ENCODE measurements at regions not wholly inside any gene's neighbourhood (a gene's known extent, or its start where the extent isn't known, plus 50 kb on each side); places are given as distances from the start of the nearest gene placed in this dataset.
"Not testable (repeated sequence)": the region's sequence is repeated elsewhere in the genome, so short reads cannot be mapped to it uniquely, and the experiment has no call there.

DNA sequence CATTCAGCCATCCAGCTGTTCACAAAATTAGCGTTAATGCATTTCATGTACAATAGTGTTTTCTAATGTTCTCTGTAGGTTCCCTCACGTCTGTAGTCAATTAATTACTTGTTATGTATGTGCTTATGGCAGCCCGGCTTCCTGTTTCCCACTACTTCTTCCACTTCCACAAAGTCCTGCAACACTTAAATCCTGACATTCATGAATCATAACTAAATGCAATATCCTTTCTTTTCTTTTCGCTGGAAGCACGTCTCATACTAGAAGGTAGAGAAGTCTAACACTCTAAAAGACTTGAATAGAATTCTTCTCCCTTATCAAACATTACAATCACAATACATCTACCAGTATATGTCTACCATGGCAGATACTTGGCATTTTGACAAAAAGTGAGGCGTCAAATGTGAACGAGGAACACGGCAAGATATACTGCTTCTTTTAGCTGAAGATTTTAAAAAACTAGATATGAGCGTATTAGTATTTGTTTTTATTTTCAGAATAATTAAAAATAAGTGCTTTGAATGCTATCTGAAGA, 239.0 kb upstream of the DIAPH2 start:
- no peak overlapping the region for H3K4me3 Mint-ChIP-seq
- H3K36me3 Mint-ChIP-seq (ENCODE audit: insufficient read depth): no peaks in the 10 kb centered on the region

DNA sequence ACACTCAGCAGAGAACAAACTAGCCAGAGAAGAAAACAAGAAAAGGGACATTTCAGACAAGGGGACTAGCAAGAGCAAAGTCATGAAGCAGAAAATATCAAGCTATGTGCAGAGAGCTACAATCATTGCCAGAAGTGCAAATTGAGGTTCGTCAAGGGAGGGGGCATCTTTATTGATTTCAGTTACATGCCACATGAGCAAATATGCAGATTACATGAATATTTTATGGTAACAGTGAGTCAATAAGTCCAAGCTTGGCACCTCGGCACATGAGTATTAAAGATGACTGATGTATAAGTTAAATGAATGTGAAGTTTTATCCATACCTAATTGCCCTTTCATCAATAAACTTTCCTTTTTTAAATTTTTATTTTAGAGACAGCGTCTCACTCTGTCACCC, 238.1 kb upstream of the DIAPH2 start:
- Mint-ChIP-seq H3K36me3 (ENCODE audit: insufficient read depth) (no peaks in the 10 kb centered on the region), H3K9me3 (no peaks in the 10 kb centered on the region), H3K4me3 (no peak overlapping the region), H3K27me3 (ENCODE audit: low read depth) (no peaks in the 10 kb centered on the region), H3K4me1 (ENCODE audit: low read depth) (no peaks in the 10 kb centered on the region)
- no peak for ATAC-seq
- no peak for DNase-seq

More for the DNA sequence above, 239.0 kb upstream of the DIAPH2 start:
- DNase-seq (no peak), ATAC-seq (no peak)
- Mint-ChIP-seq H3K27me3 (ENCODE audit: low read depth) (no peaks in the 10 kb centered on the region), H3K9me3 (no peaks in the 10 kb centered on the region), H3K4me1 (ENCODE audit: low read depth) (no peaks in the 10 kb centered on the region)

DNA sequence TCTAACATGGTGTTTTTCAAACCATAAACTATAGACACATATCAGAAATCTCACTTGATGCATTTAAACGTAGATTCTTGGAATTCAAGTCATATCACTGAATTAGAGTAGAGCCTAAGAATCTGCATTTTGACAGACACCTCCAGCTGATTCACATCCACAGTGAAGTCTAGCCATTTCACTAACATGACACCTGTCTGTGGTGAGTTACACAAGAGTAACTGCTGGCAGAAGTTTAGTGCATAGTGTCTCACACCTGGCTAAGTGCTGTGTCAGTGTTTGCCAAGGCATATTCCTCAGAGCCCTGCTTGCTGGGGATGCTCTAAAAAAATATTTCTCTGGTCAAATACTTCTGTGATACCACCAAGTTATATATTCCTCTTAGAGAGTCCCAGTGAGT, 237.5 kb upstream of the DIAPH2 start:
- ATAC-seq (no peak), DNase-seq (no peak)
- Mint-ChIP-seq H3K9me3 (no peaks in the 10 kb centered on the region), H3K27me3 (ENCODE audit: low read depth) (no peaks in the 10 kb centered on the region), H3K36me3 (ENCODE audit: insufficient read depth) (no peaks in the 10 kb centered on the region), H3K4me3 (no peak overlapping the region), H3K4me1 (ENCODE audit: low read depth) (no peaks in the 10 kb centered on the region)

DNA sequence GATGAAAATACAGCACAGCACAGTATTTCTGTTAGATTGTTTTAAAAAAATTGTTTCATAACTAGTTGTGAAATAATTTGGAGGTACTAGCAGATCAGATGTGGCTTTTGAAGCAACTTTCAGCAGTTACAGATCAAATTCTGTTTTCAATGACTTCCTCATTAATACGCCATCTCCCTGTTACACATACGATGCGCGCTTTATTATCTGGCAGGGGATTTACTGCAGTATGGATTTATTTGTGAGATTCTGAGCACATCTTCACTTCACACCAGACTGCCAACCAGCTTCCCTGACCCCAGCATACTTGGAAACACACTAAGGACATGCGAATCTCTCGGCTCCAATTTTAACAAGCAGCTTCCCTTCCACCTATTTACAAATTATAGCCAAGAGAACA, 235.5 kb upstream of the DIAPH2 start:
- no peaks in the 10 kb centered on the region for H3K27me3 Mint-ChIP-seq (ENCODE audit: low read depth)
- ATAC-seq: no peak
- H3K4me1 Mint-ChIP-seq (ENCODE audit: low read depth): no peaks in the 10 kb centered on the region
- no peak for DNase-seq
- H3K9me3 Mint-ChIP-seq: no peaks in the 10 kb centered on the region
- no peaks in the 10 kb centered on the region for H3K36me3 Mint-ChIP-seq (ENCODE audit: insufficient read depth)
- H3K4me3 Mint-ChIP-seq: no peak overlapping the region

DNA sequence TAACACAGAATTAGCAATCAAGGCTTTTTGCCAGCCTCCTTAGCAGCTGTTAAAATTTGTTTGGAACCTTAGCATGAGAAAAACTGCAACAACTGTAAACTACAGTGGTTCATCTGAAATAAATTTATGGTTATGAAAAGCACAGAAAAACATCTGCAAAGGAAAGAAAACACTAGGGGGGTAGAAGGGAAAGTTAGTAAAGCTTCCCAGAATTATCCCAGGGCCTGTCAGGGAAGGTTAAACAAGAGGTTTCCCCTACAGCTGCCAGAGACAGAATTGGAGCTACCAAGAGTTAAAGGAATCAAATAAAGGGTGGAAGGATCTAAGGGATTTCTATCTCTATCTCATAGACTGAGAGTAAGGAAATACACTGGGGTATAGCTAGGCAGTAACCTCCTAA, 234.7 kb upstream of the DIAPH2 start:
- Mint-ChIP-seq H3K4me1 (ENCODE audit: low read depth) (no peaks in the 10 kb centered on the region), H3K9me3 (no peaks in the 10 kb centered on the region), H3K4me3 (no peak overlapping the region), H3K36me3 (ENCODE audit: insufficient read depth) (no peaks in the 10 kb centered on the region), H3K27me3 (ENCODE audit: low read depth) (no peaks in the 10 kb centered on the region)
- DNase-seq (no peak), ATAC-seq (no peak)

DNA sequence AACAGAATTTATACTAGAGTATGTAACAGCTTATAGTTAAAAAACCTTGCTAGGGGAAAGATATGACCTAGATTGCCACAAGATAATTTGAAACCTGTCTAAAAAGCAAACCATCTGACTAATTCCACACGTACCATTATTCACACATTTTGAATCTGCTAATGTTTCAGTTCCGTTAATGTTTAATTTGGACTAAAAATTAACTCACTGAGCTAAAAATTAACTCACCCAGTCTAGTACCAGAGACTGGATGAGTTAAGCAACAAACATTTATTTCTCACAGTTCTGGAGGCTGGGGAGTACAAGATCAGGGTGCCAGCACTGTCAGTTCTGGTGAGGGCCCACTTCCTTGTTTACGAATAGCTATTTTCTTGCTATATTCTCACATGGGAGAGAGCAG, 231.5 kb upstream of the DIAPH2 start:
- Mint-ChIP-seq H3K4me3 (no peak overlapping the region), H3K9me3 (no peaks in the 10 kb centered on the region), H3K36me3 (ENCODE audit: insufficient read depth) (no peaks in the 10 kb centered on the region), H3K27me3 (ENCODE audit: low read depth) (no peaks in the 10 kb centered on the region), H3K4me1 (ENCODE audit: low read depth) (no peaks in the 10 kb centered on the region)
- ATAC-seq: no peak
- no peak for DNase-seq

DNA sequence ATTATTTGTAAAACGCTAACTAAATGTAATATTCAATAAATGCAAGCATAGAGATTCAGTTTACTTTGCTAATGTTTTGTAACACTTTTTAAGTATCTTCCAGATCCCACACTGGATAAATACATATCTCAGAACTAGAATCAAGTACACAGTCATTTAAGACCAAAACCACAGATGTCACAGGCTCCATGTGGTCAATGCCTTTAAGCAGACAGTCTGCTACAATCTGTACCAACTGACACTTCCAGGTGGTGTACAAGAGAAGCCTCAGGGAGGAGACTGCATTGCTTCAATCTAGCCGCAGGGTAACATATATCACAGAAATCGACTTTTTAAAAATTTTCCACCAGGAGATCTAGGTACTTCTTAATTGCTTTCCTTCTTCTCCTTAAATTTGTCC, 229.6 kb upstream of the DIAPH2 start:
- no peaks in the 10 kb centered on the region for H3K4me1 Mint-ChIP-seq (ENCODE audit: low read depth)
- DNase-seq: no peak
- H3K9me3 Mint-ChIP-seq: no peaks in the 10 kb centered on the region
- no peak overlapping the region for H3K4me3 Mint-ChIP-seq
- H3K27me3 Mint-ChIP-seq (ENCODE audit: low read depth): no peaks in the 10 kb centered on the region
- no peak for ATAC-seq
- H3K36me3 Mint-ChIP-seq (ENCODE audit: insufficient read depth): no peaks in the 10 kb centered on the region

DNA sequence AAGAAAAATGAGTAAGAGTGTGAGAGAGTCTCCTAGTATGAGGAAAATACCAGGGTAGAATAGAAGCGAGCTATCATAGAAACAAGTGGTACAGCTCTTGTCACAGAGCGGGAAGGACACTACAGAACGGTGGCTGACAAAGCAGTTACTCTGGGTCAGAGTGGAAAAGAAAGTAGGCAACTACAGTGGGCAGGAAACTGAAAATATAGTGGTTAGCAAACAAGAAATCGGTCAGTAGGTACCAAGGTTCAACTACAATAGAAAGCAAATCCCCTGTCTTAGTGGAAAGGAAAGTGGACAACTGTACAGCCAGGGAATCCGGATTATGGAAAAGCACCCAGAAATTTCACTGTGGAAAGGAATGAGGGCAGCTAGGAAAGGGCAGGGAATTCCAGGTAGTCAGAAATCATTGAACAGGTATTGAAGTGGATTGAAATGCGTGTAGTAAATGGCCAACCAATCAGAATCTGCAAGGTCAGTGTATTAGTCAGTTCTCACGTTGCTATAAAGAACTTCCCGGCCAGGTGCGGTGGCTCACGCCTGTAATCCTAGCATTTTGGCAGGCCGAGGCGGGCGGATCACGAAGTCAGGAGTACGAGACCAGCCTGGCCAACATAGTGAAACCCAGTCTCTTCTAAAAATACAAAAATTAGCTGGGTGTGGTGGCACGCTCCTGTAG, 219.6 kb upstream of the DIAPH2 start:
- ATAC-seq (no peak), DNase-seq (no peak)
- peaks cover 6% of the 10 kb centered on the region for H3K27me3 Mint-ChIP-seq (ENCODE audit: low read depth)
- no peaks in the 10 kb centered on the region for H3K36me3 Mint-ChIP-seq (ENCODE audit: insufficient read depth)
- H3K9me3 Mint-ChIP-seq: no peaks in the 10 kb centered on the region
- no peaks in the 10 kb centered on the region for H3K4me1 Mint-ChIP-seq (ENCODE audit: low read depth)
- H3K4me3 Mint-ChIP-seq: no peak overlapping the region

DNA sequence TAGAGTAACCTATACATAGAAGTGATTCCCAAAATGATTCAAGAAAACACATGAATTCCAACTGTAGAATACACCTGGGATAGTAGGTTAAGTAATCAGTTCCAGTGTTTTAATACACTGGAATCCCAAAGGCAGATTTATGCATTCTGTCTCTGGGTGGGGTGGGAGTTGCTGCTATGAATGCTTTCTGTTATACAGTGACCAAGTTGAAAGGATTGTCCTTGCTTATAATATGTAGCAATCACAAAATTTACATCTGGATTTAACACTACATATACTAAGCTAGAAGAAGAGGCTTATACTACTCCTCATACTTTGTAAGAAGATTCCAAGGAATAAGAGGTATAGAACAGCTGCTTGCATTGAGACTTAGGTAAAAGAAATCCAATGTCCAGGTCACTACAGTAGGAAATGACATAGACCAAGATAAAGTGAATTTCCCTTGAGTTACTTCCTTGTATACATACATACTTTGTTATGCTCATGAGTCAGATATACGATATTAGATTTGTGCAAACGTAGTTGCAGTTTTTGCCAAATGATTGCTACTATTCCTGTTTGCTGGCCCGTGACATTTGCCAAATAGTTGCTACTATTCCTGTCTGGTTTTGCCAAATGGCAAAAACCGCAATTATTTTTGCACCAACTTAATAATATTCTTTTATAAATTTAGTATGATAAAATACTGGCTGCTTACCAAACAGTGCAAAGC, 210.5 kb upstream of the DIAPH2 start:
- DNase-seq: no peak
- no peak for ATAC-seq
- no peaks in the 10 kb centered on the region for H3K9me3 Mint-ChIP-seq
- H3K36me3 Mint-ChIP-seq (ENCODE audit: insufficient read depth): no peaks in the 10 kb centered on the region
- H3K4me3 Mint-ChIP-seq: no peak overlapping the region
- H3K27me3 Mint-ChIP-seq (ENCODE audit: low read depth): no peaks in the 10 kb centered on the region
- H3K4me1 Mint-ChIP-seq (ENCODE audit: low read depth): no peaks in the 10 kb centered on the region

DNA sequence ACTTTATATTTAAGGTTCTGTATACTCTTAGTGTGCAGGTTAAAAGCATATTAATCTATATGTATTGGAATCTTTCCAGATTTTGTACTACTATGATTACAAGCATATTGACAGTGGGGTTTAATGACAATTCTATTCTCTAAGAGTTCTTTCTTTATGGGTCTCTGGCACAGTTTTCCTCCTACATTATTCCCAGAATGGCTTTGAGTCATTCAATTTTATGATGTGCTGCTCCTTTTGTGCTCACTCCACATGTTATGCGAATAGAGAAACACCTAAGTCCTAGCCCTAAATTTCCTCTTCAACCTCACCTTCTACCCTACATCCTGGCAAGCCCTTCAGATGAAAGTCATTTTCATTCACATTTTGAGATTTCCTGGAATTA, 209.9 kb upstream of the DIAPH2 start:
- no peaks in the 10 kb centered on the region for H3K9me3 Mint-ChIP-seq

DNA sequence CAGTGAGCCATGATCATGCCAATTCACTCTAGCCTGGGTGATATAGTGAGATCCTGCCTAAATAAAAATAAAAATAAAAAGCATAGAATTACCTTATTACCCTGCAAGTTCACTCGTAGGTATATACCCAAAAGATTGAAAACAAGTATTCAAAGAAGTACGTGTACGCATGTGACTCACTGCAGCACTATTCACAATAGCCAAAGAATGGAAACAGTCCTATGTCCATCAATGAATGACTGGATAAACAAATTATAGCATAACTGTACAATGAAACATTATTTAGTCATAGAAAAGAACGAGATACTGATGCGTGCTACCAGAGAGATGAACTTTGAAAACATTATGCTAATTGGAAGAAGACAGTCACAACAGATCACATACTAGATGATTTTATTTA, 204.6 kb upstream of the DIAPH2 start:
- no peaks in the 10 kb centered on the region for H3K9me3 Mint-ChIP-seq
- H3K4me3 Mint-ChIP-seq: no peak overlapping the region
- DNase-seq (no peak), ATAC-seq (no peak)
- no peaks in the 10 kb centered on the region for H3K4me1 Mint-ChIP-seq (ENCODE audit: low read depth)
- no peaks in the 10 kb centered on the region for H3K27me3 Mint-ChIP-seq (ENCODE audit: low read depth)
- no peaks in the 10 kb centered on the region for H3K36me3 Mint-ChIP-seq (ENCODE audit: insufficient read depth)

More for the DNA sequence above, 209.9 kb upstream of the DIAPH2 start:
- no peaks in the 10 kb centered on the region for H3K27me3 Mint-ChIP-seq (ENCODE audit: low read depth)
- no peak overlapping the region for H3K4me3 Mint-ChIP-seq
- H3K4me1 Mint-ChIP-seq (ENCODE audit: low read depth): no peaks in the 10 kb centered on the region
- DNase-seq (no peak), ATAC-seq (no peak)
- H3K36me3 Mint-ChIP-seq (ENCODE audit: insufficient read depth): no peaks in the 10 kb centered on the region

DNA sequence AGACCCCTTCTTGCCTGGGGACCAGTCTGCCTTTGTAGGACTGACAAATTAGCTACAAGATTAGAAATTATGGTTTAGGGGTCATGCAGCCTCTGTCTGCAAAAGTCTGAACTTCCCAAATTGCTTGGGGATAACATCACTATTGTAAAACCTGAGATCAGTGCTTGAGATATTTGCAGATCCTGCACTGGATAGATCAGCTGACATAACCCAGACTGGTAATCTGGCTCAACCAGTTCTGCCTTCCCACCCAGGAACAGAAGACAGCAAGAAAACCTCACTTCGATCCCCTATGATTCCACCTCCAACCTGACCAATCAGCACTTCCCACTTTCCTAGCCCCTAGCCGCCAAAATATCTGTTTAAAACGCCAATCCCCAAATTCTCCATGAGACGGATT, 202.8 kb upstream of the DIAPH2 start:
- Mint-ChIP-seq H3K4me1 (ENCODE audit: low read depth) (no peaks in the 10 kb centered on the region), H3K27me3 (ENCODE audit: low read depth) (no peaks in the 10 kb centered on the region), H3K4me3 (no peak overlapping the region), H3K9me3 (no peaks in the 10 kb centered on the region), H3K36me3 (ENCODE audit: insufficient read depth) (no peaks in the 10 kb centered on the region)
- no peak for ATAC-seq
- DNase-seq: no peak

DNA sequence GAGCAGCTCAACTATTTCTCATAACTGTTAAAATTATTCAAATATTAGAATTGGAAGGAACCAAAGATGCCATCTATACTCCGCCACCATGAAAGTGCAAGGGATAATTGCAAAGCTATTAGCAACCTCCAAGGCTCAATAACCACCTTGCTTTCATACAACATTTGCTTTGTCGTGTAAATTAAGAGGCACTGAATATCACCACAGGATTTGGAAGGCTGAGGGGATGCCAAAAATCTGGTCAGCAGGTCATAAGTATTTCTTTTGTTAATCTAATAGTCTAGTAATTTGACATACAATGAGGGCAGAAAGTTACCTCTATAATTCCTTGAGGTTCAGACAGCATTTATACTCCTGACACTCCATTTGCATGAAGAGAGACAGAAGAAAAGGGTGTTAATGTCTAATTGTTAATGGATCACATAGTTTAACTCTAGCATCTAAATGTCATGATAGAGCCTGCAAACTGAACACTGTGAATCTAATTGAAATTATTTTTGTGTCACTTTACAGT, 200.9 kb upstream of the DIAPH2 start:
- H3K27me3 Mint-ChIP-seq (ENCODE audit: low read depth): no peaks in the 10 kb centered on the region
- no peaks in the 10 kb centered on the region for H3K4me1 Mint-ChIP-seq (ENCODE audit: low read depth)
- DNase-seq (no peak), ATAC-seq (no peak)
- no peaks in the 10 kb centered on the region for H3K9me3 Mint-ChIP-seq
- H3K4me3 Mint-ChIP-seq: no peak overlapping the region
- no peaks in the 10 kb centered on the region for H3K36me3 Mint-ChIP-seq (ENCODE audit: insufficient read depth)

DNA sequence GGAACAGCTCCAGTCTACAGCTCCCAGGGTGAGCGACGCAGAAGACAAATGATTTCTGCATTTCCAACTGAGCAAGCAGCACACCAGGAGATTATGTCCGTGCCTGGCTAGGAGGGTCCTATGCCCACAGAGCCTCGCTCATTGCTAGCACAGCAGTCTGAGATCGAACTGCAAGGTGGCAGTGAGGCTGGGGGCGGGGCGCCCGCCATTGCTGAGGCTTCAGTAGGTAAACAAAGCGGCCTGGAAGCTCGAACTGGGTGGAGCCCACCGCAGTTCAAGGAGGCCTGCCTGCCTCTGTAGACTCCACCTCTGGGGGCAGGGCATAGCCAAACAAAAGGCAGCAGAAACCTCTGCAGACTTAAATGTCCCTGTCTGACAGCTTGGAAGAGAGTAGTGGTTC, 198.0 kb upstream of the DIAPH2 start:
- not testable (repeated sequence) for H3K4me3 Mint-ChIP-seq; H3K9me3 Mint-ChIP-seq; ATAC-seq; H3K36me3 Mint-ChIP-seq (ENCODE audit: insufficient read depth); H3K27me3 Mint-ChIP-seq (ENCODE audit: low read depth); H3K4me1 Mint-ChIP-seq (ENCODE audit: low read depth); DNase-seq

DNA sequence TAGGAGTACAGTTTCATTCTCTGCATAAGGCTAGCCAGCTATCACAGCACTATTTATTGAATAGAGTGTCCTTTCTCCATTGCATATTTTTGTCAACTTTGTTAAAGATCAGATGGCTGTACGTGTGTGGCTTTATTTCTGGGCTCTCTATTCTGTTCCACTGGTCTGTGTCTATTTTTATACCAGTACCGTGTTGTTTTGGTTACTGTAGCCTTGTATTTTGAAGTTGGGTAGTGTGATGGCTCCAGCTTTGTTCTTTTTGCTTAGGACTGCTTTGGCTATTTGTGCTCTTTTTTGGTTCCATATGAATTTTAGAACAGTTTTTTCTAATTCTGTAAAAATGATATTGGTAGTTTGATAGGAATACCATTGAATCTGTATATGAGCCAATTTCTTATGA, 182.1 kb upstream of the DIAPH2 start:
- no peak overlapping the region for H3K4me3 Mint-ChIP-seq
- DNase-seq: no peak
- no peaks in the 10 kb centered on the region for H3K4me1 Mint-ChIP-seq (ENCODE audit: low read depth)
- H3K27me3 Mint-ChIP-seq (ENCODE audit: low read depth): no peaks in the 10 kb centered on the region
- ATAC-seq: no peak
- H3K36me3 Mint-ChIP-seq (ENCODE audit: insufficient read depth): no peaks in the 10 kb centered on the region
- H3K9me3 Mint-ChIP-seq: no peaks in the 10 kb centered on the region
